ENCODE measurements at regions not wholly inside any gene's neighbourhood (a gene's known extent, or its start where the extent isn't known, plus 50 kb on each side); places are given as distances from the start of the nearest gene placed in this dataset.

DNA sequence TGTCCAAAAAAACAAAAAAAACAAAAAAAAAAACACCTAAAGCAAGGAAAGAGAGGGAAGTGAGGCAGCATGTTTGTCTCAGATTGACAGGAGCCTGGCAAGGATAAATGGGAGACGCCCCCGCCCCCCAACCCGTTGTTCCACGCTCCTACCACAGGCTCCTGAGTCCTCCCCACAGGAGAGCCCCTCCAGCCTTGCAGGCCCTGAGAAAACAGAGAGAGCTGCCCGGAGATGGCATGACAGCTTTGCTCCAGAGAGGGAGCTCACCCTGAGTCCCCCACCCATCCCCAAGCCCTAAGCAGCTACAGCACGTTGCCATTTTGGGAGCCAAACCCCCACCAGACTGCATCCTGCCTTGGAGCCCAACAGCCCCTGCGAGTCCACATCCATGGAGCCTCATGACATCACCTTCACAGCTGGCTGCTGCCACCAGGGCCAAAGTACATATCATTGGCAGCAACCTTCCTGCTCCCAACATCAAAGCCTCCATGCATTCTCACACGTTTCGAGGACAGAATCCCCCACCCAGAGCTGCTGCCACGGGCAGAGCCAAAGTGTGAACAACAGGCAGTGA, 1283.3 kb downstream of the TYW1 start:
- TF ChIP-seq, protein P1, sequence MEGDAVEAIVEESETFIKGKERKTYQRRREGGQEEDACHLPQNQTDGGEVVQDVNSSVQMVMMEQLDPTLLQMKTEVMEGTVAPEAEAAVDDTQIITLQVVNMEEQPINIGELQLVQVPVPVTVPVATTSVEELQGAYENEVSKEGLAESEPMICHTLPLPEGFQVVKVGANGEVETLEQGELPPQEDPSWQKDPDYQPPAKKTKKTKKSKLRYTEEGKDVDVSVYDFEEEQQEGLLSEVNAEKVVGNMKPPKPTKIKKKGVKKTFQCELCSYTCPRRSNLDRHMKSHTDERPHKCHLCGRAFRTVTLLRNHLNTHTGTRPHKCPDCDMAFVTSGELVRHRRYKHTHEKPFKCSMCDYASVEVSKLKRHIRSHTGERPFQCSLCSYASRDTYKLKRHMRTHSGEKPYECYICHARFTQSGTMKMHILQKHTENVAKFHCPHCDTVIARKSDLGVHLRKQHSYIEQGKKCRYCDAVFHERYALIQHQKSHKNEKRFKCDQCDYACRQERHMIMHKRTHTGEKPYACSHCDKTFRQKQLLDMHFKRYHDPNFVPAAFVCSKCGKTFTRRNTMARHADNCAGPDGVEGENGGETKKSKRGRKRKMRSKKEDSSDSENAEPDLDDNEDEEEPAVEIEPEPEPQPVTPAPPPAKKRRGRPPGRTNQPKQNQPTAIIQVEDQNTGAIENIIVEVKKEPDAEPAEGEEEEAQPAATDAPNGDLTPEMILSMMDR (conservative IDR thresholded peaks at IDR 0.05; ENCODE audit: low read depth in 2 of 2): no peak
- TF ChIP-seq ZNF331 (CRISPR knock-in tag; IDR thresholded peaks at IDR 0.05; ENCODE audit: low read depth): no peak
